SJCRH30 (cell line): ENCODE measurements at regions not wholly inside any gene's neighbourhood (a gene's known extent, or its start where the extent isn't known, plus 50 kb on each side); places are given as distances from the start of the nearest gene placed in this dataset.

Source experiments
- DNase-seq, 2 experiments: peaks; one replicate each; pipeline ENCODE4 v3.0.0-alpha.2; 2015 to 2020
- H3K27ac ChIP-seq: fragments of 250-450 bp; sonication (Bioruptor Pico); 2 replicates; pipeline ENCODE4 v1.5.1; 2020; ENCODE audit warnings: mild to moderate bottlenecking, moderate library complexity
- H3K27me3 ChIP-seq: fragments of 250-450 bp; sonication (Bioruptor Pico); 2 replicates; pipeline ENCODE4 v1.5.1; 2020; ENCODE audit warnings: mild to moderate bottlenecking, moderate library complexity
- H3K36me3 ChIP-seq: fragments of 250-450 bp; sonication (Bioruptor Pico); 2 replicates; pipeline ENCODE4 v1.5.1; 2020; ENCODE audit warnings: mild to moderate bottlenecking, moderate library complexity
- H3K4me1 ChIP-seq: fragments of 250-450 bp; sonication (Bioruptor Pico); 2 replicates; pipeline ENCODE4 v1.5.1; 2020; ENCODE audit warnings: mild to moderate bottlenecking, moderate library complexity
- H3K4me3 ChIP-seq: fragments of 250-450 bp; sonication (Bioruptor Pico); 2 replicates; pipeline ENCODE4 v1.5.1; 2020; ENCODE audit warnings: mild to moderate bottlenecking, moderate library complexity
- H3K9me3 ChIP-seq: fragments of 250-450 bp; sonication (Bioruptor Pico); replicated peaks from 2 replicates; pipeline ENCODE4 v1.5.1; 2020; ENCODE audit warnings: mild to moderate bottlenecking, moderate library complexity

GRCh38 chr3:76349715-76350480 lies 564.5 kb upstream of the ZNF717 start:
- H3K36me3 ChIP-seq, result no peaks in the 10 kb centered on the region
- no peak overlapping the region for H3K4me3 ChIP-seq
- no peak for DNase-seq
- no peaks in the 10 kb centered on the region for H3K4me1 ChIP-seq
- no peaks in the 10 kb centered on the region for H3K9me3 ChIP-seq
- no peaks in the 10 kb centered on the region for H3K27me3 ChIP-seq
- no peak overlapping the region for H3K27ac ChIP-seq

- Histone ChIP-seq H3K4me1 (no peaks in the 10 kb centered on the region), H3K27ac (no peak overlapping the region), H3K27me3 (no peaks in the 10 kb centered on the region), H3K36me3 (no peaks in the 10 kb centered on the region), H3K9me3 (no peaks in the 10 kb centered on the region), H3K4me3 (no peak overlapping the region)
- no peak for DNase-seq
Observed at GRCh38 chr3:76352051-76352450, 566.7 kb upstream of the ZNF717 start.

GRCh38 chr3:76352511-76353284 lies 567.3 kb upstream of the ZNF717 start:
- Histone ChIP-seq H3K27me3 (no peaks in the 10 kb centered on the region), H3K4me3 (no peak overlapping the region)
- no peak for DNase-seq

GRCh38 chr3:76353683-76354082 lies 568.3 kb upstream of the ZNF717 start:
- H3K4me3 ChIP-seq, result no peak overlapping the region
- no peak overlapping the region for H3K27ac ChIP-seq
- H3K9me3 ChIP-seq, result no peaks in the 10 kb centered on the region
- H3K27me3 ChIP-seq, result no peaks in the 10 kb centered on the region
- no peak for DNase-seq
- H3K4me1 ChIP-seq, result no peaks in the 10 kb centered on the region
- H3K36me3 ChIP-seq, result no peaks in the 10 kb centered on the region

More at GRCh38 chr3:76352511-76353284, 567.3 kb upstream of the ZNF717 start:
- no peaks in the 10 kb centered on the region for H3K9me3 ChIP-seq
- H3K4me1 ChIP-seq, result no peaks in the 10 kb centered on the region
- no peaks in the 10 kb centered on the region for H3K36me3 ChIP-seq
- H3K27ac ChIP-seq, result no peak overlapping the region

GRCh38 chr3:76361010-76361409 lies 575.7 kb upstream of the ZNF717 start:
- no peak for DNase-seq
- Histone ChIP-seq H3K4me1 (no peaks in the 10 kb centered on the region), H3K4me3 (no peak overlapping the region), H3K36me3 (no peaks in the 10 kb centered on the region), H3K27me3 (no peaks in the 10 kb centered on the region), H3K9me3 (no peaks in the 10 kb centered on the region), H3K27ac (no peak overlapping the region)

GRCh38 chr3:76362643-76363042 lies 577.3 kb upstream of the ZNF717 start:
- no peak overlapping the region for H3K27ac ChIP-seq
- DNase-seq, result no peak
- H3K27me3 ChIP-seq, result no peaks in the 10 kb centered on the region
- H3K9me3 ChIP-seq, result no peaks in the 10 kb centered on the region
- no peaks in the 10 kb centered on the region for H3K4me1 ChIP-seq
- H3K36me3 ChIP-seq, result no peaks in the 10 kb centered on the region
- no peak overlapping the region for H3K4me3 ChIP-seq

DNA sequence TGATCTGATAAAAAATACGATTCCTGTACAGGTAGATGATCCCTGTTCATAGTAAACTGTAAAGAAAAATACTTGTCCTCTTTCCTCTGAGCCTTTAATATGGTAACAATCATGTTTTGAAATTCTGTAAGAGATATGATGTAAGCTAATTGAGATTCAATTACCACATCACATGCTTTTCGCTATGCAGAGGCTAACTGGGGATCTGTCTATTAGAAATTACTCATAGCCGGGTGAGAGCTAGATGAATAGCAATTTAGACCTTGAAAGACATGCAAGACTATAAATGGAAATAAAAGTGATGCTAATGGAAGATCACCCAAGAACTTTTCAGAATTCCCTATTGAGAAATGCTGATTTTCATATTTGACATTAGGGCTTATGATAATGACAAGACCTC lies 579.9 kb upstream of the ZNF717 start:
- H3K4me3 ChIP-seq, result no peak overlapping the region
- H3K27ac ChIP-seq, result no peak overlapping the region
- no peaks in the 10 kb centered on the region for H3K27me3 ChIP-seq
- no peaks in the 10 kb centered on the region for H3K9me3 ChIP-seq
- no peak for DNase-seq
- H3K36me3 ChIP-seq, result no peaks in the 10 kb centered on the region
- no peaks in the 10 kb centered on the region for H3K4me1 ChIP-seq

DNA sequence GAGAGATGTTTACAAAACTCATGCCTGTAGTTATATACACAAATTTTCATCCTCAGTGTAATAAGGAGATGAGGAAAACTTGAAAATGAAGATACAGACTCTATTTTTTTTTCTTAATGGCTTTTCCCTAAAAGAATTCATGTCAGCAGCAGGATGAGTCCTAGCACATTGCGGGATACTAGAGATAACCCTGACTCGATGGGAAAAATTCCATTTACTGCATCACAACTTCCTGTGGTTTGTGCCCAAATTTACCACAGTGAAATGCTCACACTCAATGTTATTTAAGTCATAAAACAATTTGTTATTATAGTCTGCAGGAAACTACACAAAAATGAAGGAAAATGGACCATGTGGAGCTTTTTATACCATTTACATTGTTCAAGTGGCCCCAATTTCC lies 581.9 kb upstream of the ZNF717 start:
- Histone ChIP-seq H3K27ac (no peak overlapping the region), H3K4me1 (no peaks in the 10 kb centered on the region), H3K36me3 (no peaks in the 10 kb centered on the region), H3K4me3 (no peak overlapping the region), H3K9me3 (no peaks in the 10 kb centered on the region), H3K27me3 (no peaks in the 10 kb centered on the region)
- DNase-seq, result peak in 1 of 2 experiments; percentile 5

- peak in 1 of 2 experiments; percentile 13 for DNase-seq
- H3K27me3 ChIP-seq, result no peaks in the 10 kb centered on the region
- H3K9me3 ChIP-seq, result no peaks in the 10 kb centered on the region
- no peak overlapping the region for H3K27ac ChIP-seq
- H3K36me3 ChIP-seq, result no peaks in the 10 kb centered on the region
- no peaks in the 10 kb centered on the region for H3K4me1 ChIP-seq
- H3K4me3 ChIP-seq, result no peak overlapping the region
Observed at GRCh38 chr3:76369170-76369569, 583.8 kb upstream of the ZNF717 start.

DNA sequence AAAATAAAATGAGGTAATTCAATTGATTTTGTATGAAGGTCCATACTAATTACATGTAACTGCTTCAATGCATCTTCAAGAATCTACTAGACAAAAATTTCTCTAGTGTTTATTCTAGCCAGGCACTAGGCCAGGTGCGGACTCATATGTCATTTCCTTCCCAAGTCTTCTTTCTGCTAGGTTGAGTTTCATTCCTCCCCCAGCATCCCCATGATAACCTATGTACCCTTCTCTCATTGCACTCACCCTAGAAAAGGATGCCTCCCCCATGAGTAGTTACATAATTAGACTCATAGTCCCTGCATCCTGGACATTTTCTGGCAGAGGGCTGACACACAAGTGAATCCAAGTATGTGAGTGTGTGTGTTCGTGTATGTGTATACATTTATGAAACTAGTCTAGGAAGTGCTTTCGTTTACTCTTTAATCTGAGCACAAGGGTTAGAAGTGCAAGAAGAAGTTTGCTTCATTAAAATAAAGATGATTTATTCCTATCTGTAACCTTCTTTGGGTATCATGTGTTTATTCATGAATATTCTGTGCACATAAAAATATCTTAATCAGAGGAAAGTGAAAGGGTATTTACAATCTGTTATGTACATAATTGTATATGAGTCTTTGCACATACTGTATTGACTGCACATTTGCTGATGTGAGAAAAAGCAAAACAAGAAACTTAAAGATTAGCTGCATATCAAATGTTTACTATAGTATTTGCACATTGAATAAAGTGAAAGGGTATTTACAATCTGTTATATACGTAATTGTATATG lies 585.6 kb upstream of the ZNF717 start:
- H3K9me3 ChIP-seq, result no peaks in the 10 kb centered on the region

DNA sequence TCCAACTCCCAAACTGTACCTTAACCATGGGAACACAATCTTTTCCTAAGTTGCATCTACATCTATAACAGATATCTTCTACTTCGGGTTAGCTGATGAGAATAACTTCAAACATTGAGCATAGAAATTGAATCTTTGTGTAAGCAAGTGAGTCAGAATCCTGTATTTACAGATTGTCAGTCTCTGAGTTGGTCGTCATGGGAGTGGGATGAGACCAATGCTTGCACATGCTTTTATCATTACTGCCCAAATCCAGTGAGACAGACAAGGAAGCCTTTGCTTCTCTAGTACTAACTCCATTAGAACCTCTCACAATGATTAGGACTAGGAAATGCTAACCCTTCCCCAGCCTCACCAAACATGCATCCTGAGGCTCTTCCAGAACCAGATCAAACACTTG lies 587.1 kb upstream of the ZNF717 start:
- no peaks in the 10 kb centered on the region for H3K9me3 ChIP-seq
- H3K4me3 ChIP-seq, result no peak overlapping the region
- H3K27me3 ChIP-seq, result no peaks in the 10 kb centered on the region
- no peak overlapping the region for H3K27ac ChIP-seq
- H3K36me3 ChIP-seq, result no peaks in the 10 kb centered on the region
- DNase-seq, result no peak
- H3K4me1 ChIP-seq, result no peaks in the 10 kb centered on the region

More for the DNA sequence above, 585.6 kb upstream of the ZNF717 start:
- Histone ChIP-seq H3K27ac (no peak overlapping the region), H3K4me3 (no peak overlapping the region), H3K36me3 (no peaks in the 10 kb centered on the region), H3K27me3 (no peaks in the 10 kb centered on the region), H3K4me1 (no peaks in the 10 kb centered on the region)
- DNase-seq, result no peak

DNA sequence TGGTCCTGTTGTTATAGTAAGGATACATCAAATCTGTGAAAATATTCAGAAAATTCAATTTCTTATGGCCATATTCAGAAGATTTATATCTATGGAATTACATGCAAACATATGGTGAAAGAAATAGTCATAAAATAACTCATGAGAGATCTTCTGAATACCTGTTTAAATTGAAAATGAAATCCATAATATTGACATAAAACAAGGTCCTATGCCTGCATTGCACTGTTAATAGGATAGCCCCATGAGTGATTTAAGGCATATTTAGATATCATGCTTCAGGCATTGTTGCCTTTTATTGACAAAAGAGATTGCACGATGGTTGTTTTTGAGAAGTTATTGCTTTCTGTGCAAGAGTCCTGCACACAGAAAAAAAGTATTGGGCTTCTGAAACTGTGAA lies 591.7 kb upstream of the ZNF717 start:
- Histone ChIP-seq H3K27ac (no peak overlapping the region), H3K9me3 (no peaks in the 10 kb centered on the region)

GRCh38 chr3:76378789-76379188 lies 593.4 kb upstream of the ZNF717 start:
- no peak for DNase-seq
- H3K4me3 ChIP-seq, result no peak overlapping the region
- no peaks in the 10 kb centered on the region for H3K4me1 ChIP-seq
- H3K36me3 ChIP-seq, result no peaks in the 10 kb centered on the region
- no peaks in the 10 kb centered on the region for H3K9me3 ChIP-seq
- no peaks in the 10 kb centered on the region for H3K27me3 ChIP-seq
- no peak overlapping the region for H3K27ac ChIP-seq

More for the DNA sequence above, 591.7 kb upstream of the ZNF717 start:
- no peak for DNase-seq
- Histone ChIP-seq H3K4me1 (no peaks in the 10 kb centered on the region), H3K4me3 (no peak overlapping the region), H3K36me3 (no peaks in the 10 kb centered on the region), H3K27me3 (no peaks in the 10 kb centered on the region)

DNA sequence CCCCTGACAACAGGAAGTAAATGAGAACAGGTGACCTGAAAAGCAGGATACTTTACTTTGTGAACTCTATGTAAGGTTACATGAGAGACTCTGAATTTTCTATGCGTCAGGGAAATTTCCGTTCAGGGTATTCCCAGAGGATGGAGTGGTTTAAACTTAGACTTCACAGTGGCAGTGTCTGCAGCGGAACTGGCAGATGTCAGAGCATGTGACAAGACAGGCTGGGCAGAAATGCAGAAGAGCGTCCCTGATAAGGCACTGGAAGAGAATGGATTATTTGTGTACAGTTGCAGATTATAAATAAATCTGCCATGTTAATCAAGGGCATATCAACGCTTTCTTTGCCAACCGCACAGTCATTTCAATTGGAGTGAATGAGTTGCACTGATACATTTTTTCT lies 598.4 kb upstream of the ZNF717 start:
- Histone ChIP-seq H3K36me3 (no peaks in the 10 kb centered on the region), H3K27ac (no peak overlapping the region), H3K9me3 (no peaks in the 10 kb centered on the region), H3K27me3 (no peaks in the 10 kb centered on the region), H3K4me3 (no peak overlapping the region), H3K4me1 (no peaks in the 10 kb centered on the region)
- no peak for DNase-seq

- no peaks in the 10 kb centered on the region for H3K4me1 ChIP-seq
- DNase-seq, result no peak
- H3K27me3 ChIP-seq, result no peaks in the 10 kb centered on the region
- no peak overlapping the region for H3K27ac ChIP-seq
- no peaks in the 10 kb centered on the region for H3K36me3 ChIP-seq
- no peak overlapping the region for H3K4me3 ChIP-seq
- H3K9me3 ChIP-seq, result no peaks in the 10 kb centered on the region
Observed at GRCh38 chr3:76387000-76387399, 601.7 kb upstream of the ZNF717 start.
